HFF-Myc (cell line): ENCODE measurements at regions not wholly inside any gene's neighbourhood (a gene's known extent, or its start where the extent isn't known, plus 50 kb on each side); places are given as distances from the start of the nearest gene placed in this dataset.

Experiments
- DNase-seq: peaks from one replicate; pipeline ENCODE4 v3.0.0-alpha.2; 2011; ENCODE audit warnings: low read depth; ENCODE audit errors: extremely low read depth
- H3K4me3 ChIP-seq: replicated peaks from 2 replicates; pipeline ENCODE4 v1.5.1; 2011; ENCODE audit warnings: low read depth, mild to moderate bottlenecking, control low read depth, low read length
- CTCF ChIP-seq: IDR thresholded peaks from 2 replicates; pipeline ENCODE4 v1.5.1; 2012; ENCODE audit warnings: mild to moderate bottlenecking, low read depth, low read length, control low read depth; ENCODE audit errors: missing control alignments

- no peak overlapping the region for H3K4me3 ChIP-seq
- TF ChIP-seq CTCF: no peak
- no peak for DNase-seq
These were observed 415.4 kb upstream of the AUTS2 start for GRCh38 chr7:69182596-69183467.

- DNase-seq: no peak
- TF ChIP-seq CTCF: no peak
- H3K4me3 ChIP-seq: no peak overlapping the region
These were observed 413.9 kb upstream of the AUTS2 start for GRCh38 chr7:69184339-69184738.

- H3K4me3 ChIP-seq: no peak overlapping the region
- TF ChIP-seq CTCF: no peak
- no peak for DNase-seq
These were observed 413.1 kb upstream of the AUTS2 start for GRCh38 chr7:69185170-69185569.

GRCh38 chr7:69186974-69187373, 411.3 kb upstream of the AUTS2 start:
- TF ChIP-seq CTCF: no peak
- no peak for DNase-seq
- no peak overlapping the region for H3K4me3 ChIP-seq

- no peak for TF ChIP-seq CTCF
- DNase-seq: no peak
- no peak overlapping the region for H3K4me3 ChIP-seq
These were observed 410.4 kb upstream of the AUTS2 start for GRCh38 chr7:69187824-69188333.

GRCh38 chr7:69189406-69189805, 408.9 kb upstream of the AUTS2 start:
- H3K4me3 ChIP-seq: no peak overlapping the region
- TF ChIP-seq CTCF: no peak
- DNase-seq: no peak

- DNase-seq: no peak
- no peak overlapping the region for H3K4me3 ChIP-seq
- TF ChIP-seq CTCF: no peak
These were observed 408.2 kb upstream of the AUTS2 start for GRCh38 chr7:69190025-69190424.
